Natural killer cell (primary cell): ENCODE measurements at regions not wholly inside any gene's neighbourhood (a gene's known extent, or its start where the extent isn't known, plus 50 kb on each side); places are given as distances from the start of the nearest gene placed in this dataset.

Source experiments
- ATAC-seq, 3 donors: fragments of 150-1000 bp in 2 of 3; fragments of 200-7000 bp in 1 of 3; cut with Tn5 transposase; 1 replicate in 1 of 3; 2 replicates in 2 of 3; pipeline ENCODE4 v1.10.0; 2021; ENCODE audit warnings: mild to moderate bottlenecking in 2 of 3, moderate library complexity in 2 of 3
- DNase-seq, 2 donors: peaks; one replicate each; pipeline versions ENCODE4 v3.0.0 to v3.0.0-alpha.2; 2013 to 2021; ENCODE audit warnings: mixed read lengths in 1 of 2
- H3K27ac ChIP-seq: one replicate; pipeline ENCODE4 v1.5.1; 2013; ENCODE audit warnings: mild to moderate bottlenecking, low read length
- H3K27me3 ChIP-seq: one replicate; pipeline ENCODE4 v1.6.1; 2013; ENCODE audit warnings: low read length; ENCODE audit not compliant: control insufficient read depth, insufficient read depth
- H3K36me3 ChIP-seq: one replicate; pipeline ENCODE4 v1.6.1; 2013; ENCODE audit warnings: low read length; ENCODE audit not compliant: control insufficient read depth, insufficient read depth
- H3K4me1 ChIP-seq: one replicate; pipeline ENCODE4 v1.6.1; 2013; ENCODE audit warnings: low read length; ENCODE audit not compliant: control insufficient read depth, insufficient read depth
- H3K4me3 ChIP-seq: one replicate; pipeline ENCODE4 v1.5.1; 2013; ENCODE audit warnings: low read length
- H3K9me3 ChIP-seq: one replicate; pipeline ENCODE4 v1.6.1; 2013; ENCODE audit warnings: low read length; ENCODE audit not compliant: control insufficient read depth, insufficient read depth
- H3K27ac Mint-ChIP-seq, 2 donors: one replicate each; pipeline ENCODE4 v1.8.0; 2022; ENCODE audit warnings: mild to moderate bottlenecking in 2 of 2, mixed read lengths in 2 of 2, moderate library complexity in 1 of 2
- H3K27me3 Mint-ChIP-seq, 2 donors: one replicate each; pipeline ENCODE4 v1.8.0; 2022; ENCODE audit warnings: low read depth in 2 of 2, mixed read lengths in 2 of 2
- H3K36me3 Mint-ChIP-seq: one replicate; pipeline ENCODE4 v1.8.0; 2022; ENCODE audit warnings: mixed read lengths
- H3K4me1 Mint-ChIP-seq, 2 donors: one replicate each; pipeline ENCODE4 v1.8.0; 2022; ENCODE audit warnings: mixed read lengths in 2 of 2
- H3K4me3 Mint-ChIP-seq: one replicate; pipeline ENCODE4 v1.8.0; 2022; ENCODE audit warnings: mild to moderate bottlenecking, moderate library complexity, mixed read lengths
- H3K9me3 Mint-ChIP-seq, 2 donors: one replicate each; pipeline ENCODE4 v1.8.0; 2022; ENCODE audit warnings: mixed read lengths in 2 of 2
- CTCF ChIP-seq: fragments of 200-600 bp; IDR thresholded peaks from one replicate; pipeline ENCODE4 v1.8.0; 2022; ENCODE audit warnings: antibody characterized with exemption
- WGBS: methylation state at CpG from one replicate; pipeline ENCODE4 v1.1.7; 2013; ENCODE audit warnings: missing lambda C conversion rate; ENCODE audit not compliant: insufficient coverage; 5-methylcytosine and 5-hydroxymethylcytosine counted together
- intact Hi-C: fragments of 100-400 bp; cut with micrococcal nuclease; formaldehyde crosslinking; loops from one replicate; pipeline ENCODE4 v1.14.2; 2022

- no peak overlapping the region for H3K27ac Mint-ChIP-seq
- 65% methylated on average over 1 of the region's 3 CpGs for WGBS
- H3K4me1 Mint-ChIP-seq = no peaks in the 10 kb centered on the region
- no peaks in the 10 kb centered on the region for H3K36me3 Mint-ChIP-seq
- Histone ChIP-seq H3K4me3 (no peak overlapping the region), H3K27ac (no peak overlapping the region), H3K4me1 (no peaks in the 10 kb centered on the region), H3K36me3 (no peaks in the 10 kb centered on the region), H3K9me3 (no peaks in the 10 kb centered on the region), H3K27me3 (no peaks in the 10 kb centered on the region)
- ATAC-seq (no peak), DNase-seq (no peak)
- TF ChIP-seq CTCF = no peak
- H3K4me3 Mint-ChIP-seq = no peak overlapping the region
- H3K27me3 Mint-ChIP-seq = no peaks in the 10 kb centered on the region
- H3K9me3 Mint-ChIP-seq = peaks cover 3 to 5% of the 10 kb centered on the region in 2 donors
- intact Hi-C loops = no loop called here
Measured at GRCh38 chr6:84361372-84362192, 134.1 kb upstream of the CEP162 start.

- peaks cover 7 to 9% of the 10 kb centered on the region in 2 donors for H3K9me3 Mint-ChIP-seq
Measured at GRCh38 chr6:84360039-84360438, 132.6 kb upstream of the CEP162 start.

GRCh38 chr6:84358581-84358980 lies 131.1 kb upstream of the CEP162 start:
- Histone ChIP-seq H3K36me3 (no peaks in the 10 kb centered on the region), H3K27me3 (no peaks in the 10 kb centered on the region), H3K9me3 (no peaks in the 10 kb centered on the region), H3K4me1 (no peaks in the 10 kb centered on the region), H3K27ac (no peak overlapping the region), H3K4me3 (no peak overlapping the region)
- intact Hi-C loops = no loop called here
- peaks cover 7 to 9% of the 10 kb centered on the region in 2 donors for H3K9me3 Mint-ChIP-seq
- no peak for DNase-seq
- 100% methylated on average over 3 of the region's 3 CpGs for WGBS
- H3K4me3 Mint-ChIP-seq = no peak overlapping the region
- no peaks in the 10 kb centered on the region for H3K4me1 Mint-ChIP-seq
- H3K27ac Mint-ChIP-seq = no peak overlapping the region
- ATAC-seq = no peak
- no peaks in the 10 kb centered on the region for H3K27me3 Mint-ChIP-seq
- no peaks in the 10 kb centered on the region for H3K36me3 Mint-ChIP-seq
- TF ChIP-seq CTCF = no peak

More at GRCh38 chr6:84360039-84360438, 132.6 kb upstream of the CEP162 start:
- no peak for TF ChIP-seq CTCF
- Histone ChIP-seq H3K4me1 (no peaks in the 10 kb centered on the region), H3K36me3 (no peaks in the 10 kb centered on the region), H3K27ac (no peak overlapping the region), H3K4me3 (no peak overlapping the region), H3K27me3 (no peaks in the 10 kb centered on the region), H3K9me3 (no peaks in the 10 kb centered on the region)
- no peaks in the 10 kb centered on the region for H3K36me3 Mint-ChIP-seq
- no peak overlapping the region for H3K27ac Mint-ChIP-seq
- no peaks in the 10 kb centered on the region for H3K4me1 Mint-ChIP-seq
- no peak for ATAC-seq
- DNase-seq = no peak
- WGBS = 100% methylated on average over 3 of the region's 5 CpGs
- intact Hi-C loops = no loop called here
- H3K4me3 Mint-ChIP-seq = no peak overlapping the region
- H3K27me3 Mint-ChIP-seq = no peaks in the 10 kb centered on the region

GRCh38 chr6:84357631-84358030 lies 130.2 kb upstream of the CEP162 start:
- H3K36me3 Mint-ChIP-seq = no peaks in the 10 kb centered on the region
- Histone ChIP-seq H3K36me3 (no peaks in the 10 kb centered on the region), H3K9me3 (no peaks in the 10 kb centered on the region), H3K4me3 (no peak overlapping the region), H3K27ac (no peak overlapping the region), H3K4me1 (no peaks in the 10 kb centered on the region), H3K27me3 (no peaks in the 10 kb centered on the region)
- H3K4me3 Mint-ChIP-seq = no peak overlapping the region
- intact Hi-C loops = no loop called here
- peaks cover 7 to 9% of the 10 kb centered on the region in 2 donors for H3K9me3 Mint-ChIP-seq
- no peaks in the 10 kb centered on the region for H3K4me1 Mint-ChIP-seq
- DNase-seq = no peak
- ATAC-seq = no peak
- 73% methylated on average over 2 of the region's 2 CpGs for WGBS
- no peak overlapping the region for H3K27ac Mint-ChIP-seq
- no peak for TF ChIP-seq CTCF
- no peaks in the 10 kb centered on the region for H3K27me3 Mint-ChIP-seq
